Vagina (tissue), 2 donors: ENCODE measurements at regions not wholly inside any gene's neighbourhood (a gene's known extent, or its start where the extent isn't known, plus 50 kb on each side); places are given as distances from the start of the nearest gene placed in this dataset.

ENCODE experiments used
- DNase-seq, 2 donors: peaks; one replicate each; pipeline ENCODE4 v3.0.0-alpha.2; 2017; ENCODE audit errors: extremely low spot score in 2 of 2
- H3K27ac ChIP-seq: fragments of 200-600 bp; sonication (generic); one replicate; pipeline ENCODE4 v1.5.1; 2019
- H3K27me3 ChIP-seq: fragments of 200-600 bp; sonication (generic); one replicate; pipeline ENCODE4 v1.5.1; 2019
- H3K36me3 ChIP-seq, 2 donors: fragments of 200-600 bp; sonication (generic); one replicate each; pipeline ENCODE4 v1.5.1; 2017 to 2019
- H3K4me1 ChIP-seq: fragments of 200-600 bp; sonication (generic); one replicate; pipeline ENCODE4 v1.5.1; 2019
- H3K4me3 ChIP-seq, 2 donors: fragments of 200-600 bp; sonication (generic); 1 replicate in 1 of 2; 2 replicates in 1 of 2; pipeline ENCODE4 v1.5.1; 2016 to 2019
- H3K9me3 ChIP-seq: fragments of 200-600 bp; sonication (generic); one replicate; pipeline ENCODE4 v1.5.1; 2019
- CTCF ChIP-seq, 3 experiments: fragments of 450-650 bp in 2 of 3; fragments of 200-600 bp in 1 of 3; sonication (generic) in 1 of 3; IDR thresholded peaks; one replicate each; pipeline ENCODE4 v1.5.1; 2017 to 2019; ENCODE audit warnings: antibody characterized with exemption in 3 of 3, mild to moderate bottlenecking in 2 of 3, moderate library complexity in 2 of 3
- POLR2A ChIP-seq, 2 donors: fragments of 450-650 bp; IDR thresholded peaks; one replicate each; pipeline ENCODE4 v1.6.1; 2017; ENCODE audit warnings: antibody characterized with exemption in 2 of 2, mild to moderate bottlenecking in 2 of 2, moderate library complexity in 2 of 2
- POLR2AphosphoS5 ChIP-seq, 2 donors: sonication (generic); formaldehyde crosslinking; IDR thresholded peaks; one replicate each; pipeline ENCODE4 v1.9.0; 2017; ENCODE audit warnings: antibody characterized with exemption in 2 of 2, mild to moderate bottlenecking in 2 of 2, low read depth in 1 of 2; ENCODE audit not compliant: insufficient read depth in 1 of 2
- intact Hi-C: fragments of 100-400 bp; cut with DNase I; formaldehyde crosslinking; loops from one replicate; pipeline ENCODE4 v1.15.1; 2023

- TF ChIP-seq POLR2AphosphoS5 (IDR thresholded peaks at IDR 0.05; ENCODE audit: insufficient read depth in 1 of 2, low read depth in 1 of 2) (no peak), CTCF (IDR thresholded peaks at IDR 0.05) (no peak), POLR2A (IDR thresholded peaks at IDR 0.05) (no peak)
- Histone ChIP-seq H3K36me3 (no peaks in the 10 kb centered on the region), H3K4me3 (no peak overlapping the region), H3K4me1 (no peaks in the 10 kb centered on the region), H3K9me3 (no peaks in the 10 kb centered on the region), H3K27me3 (no peaks in the 10 kb centered on the region), H3K27ac (no peak overlapping the region)
- no peak for DNase-seq
- intact Hi-C loops, result no loop called here
Observed at GRCh38 chr18:55153346-55153745, 194.1 kb upstream of the CCDC68 start.

GRCh38 chr18:55152801-55153200 is 193.5 kb upstream of the CCDC68 start:
- intact Hi-C loops, result no loop called here
- no peak overlapping the region for H3K4me3 ChIP-seq
- H3K9me3 ChIP-seq, result no peaks in the 10 kb centered on the region
- no peak for DNase-seq
- no peaks in the 10 kb centered on the region for H3K4me1 ChIP-seq
- TF ChIP-seq POLR2AphosphoS5 (IDR thresholded peaks at IDR 0.05; ENCODE audit: insufficient read depth in 1 of 2, low read depth in 1 of 2), result no peak
- no peak for TF ChIP-seq POLR2A (IDR thresholded peaks at IDR 0.05)
- TF ChIP-seq CTCF (IDR thresholded peaks at IDR 0.05), result no peak
- H3K36me3 ChIP-seq, result no peaks in the 10 kb centered on the region
- no peaks in the 10 kb centered on the region for H3K27me3 ChIP-seq
- H3K27ac ChIP-seq, result no peak overlapping the region

GRCh38 chr18:55149994-55150393 is 190.7 kb upstream of the CCDC68 start:
- no peaks in the 10 kb centered on the region for H3K36me3 ChIP-seq
- H3K4me3 ChIP-seq, result no peak overlapping the region
- H3K27ac ChIP-seq, result no peak overlapping the region
- H3K27me3 ChIP-seq, result no peaks in the 10 kb centered on the region
- TF ChIP-seq CTCF (IDR thresholded peaks at IDR 0.05) (no peak), POLR2A (IDR thresholded peaks at IDR 0.05) (no peak), POLR2AphosphoS5 (IDR thresholded peaks at IDR 0.05; ENCODE audit: insufficient read depth in 1 of 2, low read depth in 1 of 2) (no peak)
- no peak for DNase-seq
- intact Hi-C loops, result no loop called here
- no peaks in the 10 kb centered on the region for H3K9me3 ChIP-seq
- H3K4me1 ChIP-seq, result no peaks in the 10 kb centered on the region

GRCh38 chr18:55147791-55148190 is 188.5 kb upstream of the CCDC68 start:
- Histone ChIP-seq H3K27ac (no peak overlapping the region), H3K4me1 (no peaks in the 10 kb centered on the region), H3K27me3 (no peaks in the 10 kb centered on the region), H3K36me3 (no peaks in the 10 kb centered on the region), H3K9me3 (no peaks in the 10 kb centered on the region), H3K4me3 (no peak overlapping the region)
- intact Hi-C loops, result no loop called here
- DNase-seq, result no peak
- TF ChIP-seq POLR2AphosphoS5 (IDR thresholded peaks at IDR 0.05; ENCODE audit: insufficient read depth in 1 of 2, low read depth in 1 of 2) (no peak), CTCF (IDR thresholded peaks at IDR 0.05) (no peak), POLR2A (IDR thresholded peaks at IDR 0.05) (no peak)

GRCh38 chr18:55144193-55144930 is 185.1 kb upstream of the CCDC68 start:
- intact Hi-C loops, result no loop called here
- Histone ChIP-seq H3K27ac (no peak overlapping the region), H3K36me3 (no peaks in the 10 kb centered on the region), H3K4me3 (no peak overlapping the region), H3K27me3 (no peaks in the 10 kb centered on the region), H3K4me1 (no peaks in the 10 kb centered on the region), H3K9me3 (no peaks in the 10 kb centered on the region)
- no peak for TF ChIP-seq POLR2A (IDR thresholded peaks at IDR 0.05)
- no peak for TF ChIP-seq CTCF (IDR thresholded peaks at IDR 0.05)
- TF ChIP-seq POLR2AphosphoS5 (IDR thresholded peaks at IDR 0.05; ENCODE audit: insufficient read depth in 1 of 2, low read depth in 1 of 2), result no peak
- DNase-seq, result no peak
